NT2/D1 (cell line): ENCODE measurements at regions not wholly inside any gene's neighbourhood (a gene's known extent, or its start where the extent isn't known, plus 50 kb on each side); places are given as distances from the start of the nearest gene placed in this dataset.

ENCODE experiments used
- DNase-seq: peaks from one replicate; pipeline ENCODE4 v3.0.0-alpha.2; 2011; ENCODE audit warnings: low read depth, low spot score
- H3K27me3 ChIP-seq: 2 replicates; pipeline ENCODE4 v1.6.0; 2011; ENCODE audit warnings: mild to moderate bottlenecking; ENCODE audit not compliant: insufficient read length, insufficient read depth
- H3K36me3 ChIP-seq: 2 replicates; pipeline ENCODE4 v1.6.1; 2011; ENCODE audit warnings: mild to moderate bottlenecking, low read length, mixed read lengths; ENCODE audit not compliant: insufficient read depth, insufficient read length
- H3K4me1 ChIP-seq: 2 replicates; pipeline ENCODE4 v1.5.1; 2011; ENCODE audit not compliant: insufficient read depth, insufficient read length
- H3K4me3 ChIP-seq: 2 replicates; pipeline ENCODE4 v1.5.1; 2011; ENCODE audit warnings: low read depth; ENCODE audit not compliant: insufficient read length
- H3K9ac ChIP-seq: 2 replicates; pipeline ENCODE4 v1.6.0; 2011; ENCODE audit warnings: low read depth; ENCODE audit not compliant: insufficient read length
- H3K9me3 ChIP-seq: 2 replicates; pipeline ENCODE4 v1.5.1; 2011; ENCODE audit warnings: mild to moderate bottlenecking, low read length; ENCODE audit not compliant: insufficient read depth
- SUZ12 ChIP-seq: IDR thresholded peaks from 2 replicates; pipeline ENCODE4 v1.6.1; 2011; ENCODE audit not compliant: insufficient read length, insufficient read depth; ENCODE audit errors: extremely low read depth
- YY1 ChIP-seq: IDR thresholded peaks from 2 replicates; pipeline ENCODE4 v1.6.1; 2011; ENCODE audit not compliant: insufficient read length, insufficient read depth
- ZNF274 ChIP-seq: IDR thresholded peaks from 2 replicates; pipeline ENCODE4 v1.6.1; 2011; ENCODE audit warnings: mild to moderate bottlenecking, low read depth, low read length

DNA sequence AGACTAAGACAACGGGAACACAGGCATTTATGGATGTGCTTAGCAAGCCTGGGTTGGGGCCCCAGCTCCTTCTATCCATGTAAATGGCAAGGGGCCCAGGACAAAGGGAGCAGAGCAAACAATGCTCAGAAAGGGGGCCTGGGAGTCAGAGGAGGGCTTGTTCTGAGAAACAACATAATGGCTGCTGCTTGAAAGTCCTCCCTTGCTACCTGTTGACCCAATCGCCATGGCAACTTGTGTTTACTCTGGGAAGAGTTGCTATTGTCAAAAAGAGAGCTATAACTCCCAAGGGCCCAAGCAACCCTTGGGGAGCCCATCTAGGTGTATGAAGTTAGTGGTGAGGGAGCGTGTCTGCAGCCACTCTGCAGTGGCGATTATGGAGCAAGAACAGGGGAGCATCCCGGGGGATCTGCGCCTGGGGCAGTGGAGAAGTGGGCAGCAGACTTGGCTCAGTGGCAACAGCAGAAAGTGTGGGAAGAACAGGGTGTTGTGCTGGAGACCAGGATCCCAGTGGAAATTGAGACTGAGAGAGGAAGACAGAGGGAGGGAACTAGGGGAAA is 118.7 kb upstream of the NLRP1 start:
- H3K9me3 ChIP-seq: peaks cover 11% of the 10 kb centered on the region; the same call in 1 of the 2 replicates
- H3K36me3 ChIP-seq: no peaks in the 10 kb centered on the region
- H3K27me3 ChIP-seq: no peaks in the 10 kb centered on the region
- H3K9ac ChIP-seq: no peak overlapping the region
- peaks cover 17% of the 10 kb centered on the region for H3K4me1 ChIP-seq
- DNase-seq: peak; percentile 50
- H3K4me3 ChIP-seq: no peak overlapping the region
- TF ChIP-seq ZNF274 (no peak), SUZ12 (no peak), YY1 (no peak)

DNA sequence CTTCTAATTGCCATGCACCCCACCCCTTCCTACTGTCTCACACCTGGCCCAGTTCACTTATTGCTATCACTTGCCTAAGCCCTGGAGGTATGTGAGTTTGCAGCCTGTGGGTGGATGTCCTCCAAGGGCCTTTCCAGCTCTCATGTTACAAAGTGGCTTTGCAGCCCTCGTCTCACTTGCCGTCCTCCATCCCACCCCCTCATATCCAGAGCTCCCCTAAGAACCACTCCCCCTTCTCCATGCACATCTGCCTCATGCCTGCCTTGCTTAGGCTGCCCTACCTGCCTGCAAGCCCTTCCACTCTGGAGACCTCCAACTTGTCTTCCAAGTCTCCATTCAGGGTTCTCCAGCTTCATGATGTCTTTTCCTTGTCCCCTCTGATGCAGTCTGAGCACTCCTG is 119.4 kb upstream of the NLRP1 start:
- no peak overlapping the region for H3K4me3 ChIP-seq
- H3K27me3 ChIP-seq: no peaks in the 10 kb centered on the region
- DNase-seq: no peak
- H3K4me1 ChIP-seq: peaks cover 17% of the 10 kb centered on the region
- H3K9me3 ChIP-seq: peaks cover 15% of the 10 kb centered on the region; the same call in 1 of the 2 replicates
- no peak overlapping the region for H3K9ac ChIP-seq
- TF ChIP-seq YY1 (no peak), ZNF274 (no peak), SUZ12 (no peak)
- no peaks in the 10 kb centered on the region for H3K36me3 ChIP-seq

DNA sequence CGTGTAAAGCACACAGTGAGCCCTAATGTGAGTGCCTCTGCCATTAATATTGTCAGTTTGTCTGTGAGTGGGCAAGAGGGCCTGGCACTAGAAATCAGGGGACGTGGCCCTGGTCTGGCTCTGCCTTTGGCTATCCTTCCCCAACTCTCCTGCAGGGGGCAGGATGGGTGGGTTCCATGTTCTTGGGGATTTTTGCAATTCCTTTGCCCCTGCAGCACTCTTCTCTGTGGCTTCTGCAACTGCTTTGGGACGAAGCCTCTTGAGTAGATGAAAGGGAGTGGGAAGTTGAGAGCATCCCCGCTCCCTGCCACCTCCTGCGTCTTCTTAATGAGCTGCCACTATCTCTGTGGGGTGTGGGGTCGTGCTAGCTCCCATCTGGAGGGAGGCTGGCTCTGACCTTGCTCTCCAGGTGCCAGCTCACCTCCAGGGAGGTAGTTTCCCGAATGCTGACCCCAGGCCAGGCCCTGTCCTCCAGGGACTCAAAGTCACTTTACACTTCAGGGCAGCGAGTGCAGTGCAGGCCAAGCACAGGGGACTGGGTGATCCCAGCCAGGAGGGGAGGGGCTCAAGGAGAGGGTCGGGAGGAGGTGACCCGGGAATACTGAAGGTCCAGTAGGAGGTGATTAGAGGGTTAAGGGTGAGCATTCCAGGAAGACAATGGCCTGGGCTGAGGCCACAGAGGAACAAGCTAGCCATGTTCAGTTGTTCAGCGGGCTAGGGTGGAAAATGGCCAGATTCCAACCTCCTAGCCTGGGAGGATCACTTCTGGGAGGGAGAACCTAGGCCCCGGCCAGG is 121.0 kb upstream of the NLRP1 start:
- Histone ChIP-seq H3K9ac (peak overlapping the region; percentile 10), H3K4me3 (no peak overlapping the region), H3K4me1 (peaks cover 14% of the 10 kb centered on the region), H3K27me3 (no peaks in the 10 kb centered on the region), H3K9me3 (peaks cover 10% of the 10 kb centered on the region), H3K36me3 (no peaks in the 10 kb centered on the region)
- TF ChIP-seq SUZ12: no peak
- no peak for TF ChIP-seq ZNF274
- no peak for TF ChIP-seq YY1
- DNase-seq: peak; percentile 18

DNA sequence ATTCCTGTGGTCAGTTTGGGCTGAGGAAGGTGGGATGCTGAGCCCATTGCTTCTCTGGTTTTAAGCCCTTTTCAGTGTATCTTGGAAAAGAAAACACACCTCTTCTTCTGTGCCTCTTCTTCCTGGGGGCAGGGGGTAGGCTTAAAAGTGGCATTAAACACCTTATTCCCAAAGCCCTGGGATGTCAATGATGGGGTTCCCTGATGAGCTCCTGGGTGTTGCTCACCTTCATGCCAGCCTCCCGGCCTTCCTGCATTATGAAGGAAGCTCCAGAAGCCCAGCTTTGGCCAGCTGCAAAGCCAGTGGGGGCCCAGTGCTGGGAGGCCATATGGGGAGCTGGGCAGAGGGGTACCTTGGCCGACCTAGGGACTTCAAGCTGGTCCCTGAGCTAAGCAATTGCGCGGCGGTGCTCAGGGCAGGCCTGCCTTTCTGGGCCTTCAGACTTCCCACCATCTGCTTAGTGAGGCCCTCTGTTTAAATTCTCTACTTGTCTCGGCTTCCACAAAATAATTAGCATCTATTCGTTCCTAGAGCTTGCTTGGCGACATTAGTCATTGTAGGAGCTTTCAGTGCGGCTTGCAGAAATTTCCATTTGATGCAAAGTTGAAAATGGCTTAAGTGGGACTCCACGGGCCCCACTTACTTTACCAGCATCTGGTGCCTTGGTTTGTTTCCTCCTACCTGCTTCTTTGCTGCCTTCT is 121.7 kb upstream of the NLRP1 start:
- H3K27me3 ChIP-seq: no peaks in the 10 kb centered on the region
- H3K36me3 ChIP-seq: no peaks in the 10 kb centered on the region
- H3K4me3 ChIP-seq: no peak overlapping the region
- DNase-seq: no peak
- H3K9me3 ChIP-seq: peaks cover 10% of the 10 kb centered on the region
- no peak overlapping the region for H3K9ac ChIP-seq
- peaks cover 9% of the 10 kb centered on the region for H3K4me1 ChIP-seq
- TF ChIP-seq YY1: no peak
- no peak for TF ChIP-seq SUZ12
- TF ChIP-seq ZNF274: no peak

DNA sequence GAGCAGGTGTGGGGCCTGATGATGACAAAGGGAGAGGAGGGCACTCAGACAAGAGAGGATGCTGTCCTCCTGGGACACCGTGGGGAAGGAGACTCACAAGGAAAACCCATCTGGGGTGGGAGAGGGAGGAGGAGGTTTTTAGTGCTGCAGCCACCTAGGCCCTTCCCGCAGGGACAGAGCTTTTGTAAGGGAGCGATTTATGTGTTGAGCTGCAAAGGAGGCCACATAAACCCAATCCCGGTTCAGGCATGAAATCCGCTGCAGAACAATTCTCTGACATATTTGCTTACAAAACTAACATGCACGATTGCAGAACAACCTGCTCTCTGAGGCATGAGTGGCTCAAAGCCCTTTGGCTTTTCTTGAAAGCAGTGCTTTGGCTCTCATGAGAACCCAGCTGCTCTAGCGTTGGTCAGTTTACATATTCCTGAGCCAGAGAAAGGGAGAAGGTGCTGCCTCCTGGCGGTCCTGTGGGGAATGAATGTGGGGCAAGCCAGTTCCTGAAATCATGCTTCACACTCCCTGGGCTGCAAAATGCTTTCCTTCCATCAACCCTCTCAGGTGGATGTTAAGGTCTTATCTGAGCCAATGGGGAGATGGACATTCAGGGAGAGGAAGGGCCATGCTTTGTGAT is 122.4 kb upstream of the NLRP1 start:
- peak; percentile 66 for DNase-seq
- Histone ChIP-seq H3K27me3 (no peaks in the 10 kb centered on the region), H3K9ac (no peak overlapping the region), H3K4me3 (no peak overlapping the region), H3K4me1 (peaks cover 7% of the 10 kb centered on the region), H3K36me3 (no peaks in the 10 kb centered on the region), H3K9me3 (peaks cover 10% of the 10 kb centered on the region)
- no peak for TF ChIP-seq ZNF274
- no peak for TF ChIP-seq SUZ12
- no peak for TF ChIP-seq YY1

DNA sequence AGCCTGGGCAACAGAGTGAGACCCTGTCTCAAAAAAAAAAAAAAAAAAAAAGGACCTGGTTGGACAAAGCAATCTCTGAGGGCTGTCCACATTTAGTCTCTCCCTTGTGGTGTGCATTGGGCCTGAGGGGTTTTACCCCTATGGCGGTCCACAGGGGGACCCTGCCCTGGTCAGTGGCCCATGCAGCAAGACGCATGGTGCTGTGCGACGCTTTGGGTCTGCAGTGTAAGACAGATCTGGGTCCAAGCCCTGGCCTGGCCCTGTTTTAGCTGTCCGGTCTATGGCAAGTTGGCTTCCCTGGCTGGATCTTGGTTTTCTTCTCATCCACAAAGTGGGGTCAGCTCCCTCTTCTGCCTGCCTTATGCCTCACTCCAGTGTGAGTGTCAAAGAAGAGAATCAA is 123.2 kb upstream of the NLRP1 start:
- Histone ChIP-seq H3K36me3 (no peaks in the 10 kb centered on the region), H3K4me1 (peaks cover 7% of the 10 kb centered on the region), H3K9me3 (peaks cover 7% of the 10 kb centered on the region), H3K4me3 (no peak overlapping the region), H3K9ac (no peak overlapping the region), H3K27me3 (no peaks in the 10 kb centered on the region)
- no peak for DNase-seq
- TF ChIP-seq ZNF274: no peak
- TF ChIP-seq YY1: no peak
- no peak for TF ChIP-seq SUZ12
